CD14-positive monocyte (primary cell): ENCODE measurements at regions not wholly inside any gene's neighbourhood (a gene's known extent, or its start where the extent isn't known, plus 50 kb on each side); places are given as distances from the start of the nearest gene placed in this dataset.
A peak's percentile ranks its signal among the peaks of the same experiment; 100 is the strongest.

Experiments
- DNase-seq, 3 donors: peaks; one replicate each; pipeline ENCODE4 v3.0.0-alpha.2; 2011 to 2022
- H2AFZ ChIP-seq: 2 replicates; pipeline ENCODE4 v1.6.0; 2012; ENCODE audit warnings: mild to moderate bottlenecking, low read depth, low read length, inconsistent platforms; ENCODE audit not compliant: insufficient read depth, poor library complexity, severe bottlenecking
- H3K27ac ChIP-seq, 2 donors: 1 replicate in 1 of 2; 2 replicates in 1 of 2; pipeline ENCODE4 v1.5.1; 2012 to 2013; ENCODE audit warnings: low read length in 2 of 2, control low read depth in 1 of 2, inconsistent platforms in 1 of 2, low read depth in 1 of 2, mild to moderate bottlenecking in 1 of 2
- H3K27me3 ChIP-seq, 2 donors: one replicate each; pipeline versions ENCODE4 v1.6.0 to v1.6.1; 2011 to 2013; ENCODE audit warnings: low read length in 2 of 2; ENCODE audit not compliant: control insufficient read depth in 2 of 2, insufficient read depth in 2 of 2
- H3K36me3 ChIP-seq, 2 donors: replicated peaks in 1 of 2; 1 replicate in 1 of 2; 2 replicates in 1 of 2; pipeline versions ENCODE4 v1.5.1 to v1.6.1; 2012 to 2013; ENCODE audit warnings: low read length in 2 of 2, control low read depth in 1 of 2, inconsistent platforms in 1 of 2, mild to moderate bottlenecking in 1 of 2; ENCODE audit not compliant: insufficient read depth in 2 of 2, control insufficient read depth in 1 of 2
- H3K4me1 ChIP-seq, 2 donors: 1 replicate in 1 of 2; 2 replicates in 1 of 2; pipeline versions ENCODE4 v1.5.1 to v1.6.1; 2012 to 2013; ENCODE audit warnings: low read length in 2 of 2, control low read depth in 1 of 2, inconsistent platforms in 1 of 2, mild to moderate bottlenecking in 1 of 2, moderate library complexity in 1 of 2; ENCODE audit not compliant: insufficient read depth in 2 of 2, control insufficient read depth in 1 of 2
- H3K4me2 ChIP-seq: replicated peaks from 2 replicates; pipeline ENCODE3; 2012; ENCODE audit warnings: low read length, moderate library complexity, mild to moderate bottlenecking; ENCODE audit not compliant: poor library complexity, severe bottlenecking; ENCODE audit errors: extremely low read depth
- H3K4me3 ChIP-seq, 3 experiments: fragments of 200-600 bp in 1 of 3; sonication (generic) in 1 of 3; replicated peaks in 1 of 3; 1 replicate in 2 of 3; 2 replicates in 1 of 3; pipeline ENCODE4 v1.5.1; 2011 to 2013; ENCODE audit warnings: low read length in 3 of 3, mild to moderate bottlenecking in 3 of 3, control low read depth in 2 of 3, low read depth in 2 of 3, inconsistent platforms in 1 of 3, moderate library complexity in 1 of 3
- H3K79me2 ChIP-seq: 2 replicates; pipeline ENCODE4 v1.6.0; 2012; ENCODE audit warnings: mild to moderate bottlenecking, control low read depth, inconsistent platforms, low read length, moderate library complexity; ENCODE audit not compliant: insufficient read depth
- H3K9ac ChIP-seq: 2 replicates; pipeline ENCODE4 v1.6.0; 2017; ENCODE audit warnings: low read length, mild to moderate bottlenecking; ENCODE audit not compliant: insufficient read depth, poor library complexity, severe bottlenecking
- H3K9me3 ChIP-seq, 2 donors: replicated peaks in 1 of 2; 1 replicate in 1 of 2; 2 replicates in 1 of 2; pipeline versions ENCODE4 v1.5.1 to v1.6.1; 2012 to 2013; ENCODE audit warnings: low read length in 2 of 2, control low read depth in 1 of 2; ENCODE audit not compliant: control insufficient read depth in 1 of 2, insufficient read depth in 1 of 2
- H4K20me1 ChIP-seq: 2 replicates; pipeline ENCODE4 v1.6.0; 2012; ENCODE audit warnings: mild to moderate bottlenecking, low read length, control low read depth, moderate library complexity; ENCODE audit not compliant: insufficient read depth
- H3K27ac Mint-ChIP-seq, 7 donors: one replicate each; pipeline ENCODE4 v1.8.0; 2020; ENCODE audit warnings: mild to moderate bottlenecking in 7 of 7, mixed read lengths in 7 of 7, moderate library complexity in 6 of 7, inconsistent platforms in 2 of 7
- H3K27me3 Mint-ChIP-seq, 3 donors: one replicate each; pipeline ENCODE4 v1.8.0; 2021 to 2022; ENCODE audit warnings: low read depth in 3 of 3, mild to moderate bottlenecking in 3 of 3, mixed read lengths in 3 of 3, moderate library complexity in 3 of 3, inconsistent platforms in 1 of 3
- H3K36me3 Mint-ChIP-seq, 2 donors: one replicate each; pipeline ENCODE4 v1.8.0; 2020; ENCODE audit warnings: mixed read lengths in 2 of 2, inconsistent platforms in 1 of 2, mild to moderate bottlenecking in 1 of 2
- H3K4me1 Mint-ChIP-seq: one replicate; pipeline ENCODE4 v1.8.0; 2020; ENCODE audit warnings: mild to moderate bottlenecking, mixed read lengths
- H3K4me3 Mint-ChIP-seq, 2 donors: one replicate each; pipeline ENCODE4 v1.8.0; 2020; ENCODE audit warnings: mild to moderate bottlenecking in 2 of 2, mixed read lengths in 2 of 2, moderate library complexity in 1 of 2
- H3K9me3 Mint-ChIP-seq, 7 donors: one replicate each; pipeline ENCODE4 v1.8.0; 2020 to 2022; ENCODE audit warnings: mixed read lengths in 7 of 7, mild to moderate bottlenecking in 6 of 7, moderate library complexity in 6 of 7, inconsistent platforms in 2 of 7
- WGBS: methylation state at CpG from one replicate; pipeline ENCODE4 v1.1.5; 2013; ENCODE audit warnings: missing lambda C conversion rate; ENCODE audit not compliant: insufficient coverage; 5-methylcytosine and 5-hydroxymethylcytosine counted together
- intact Hi-C, 2 donors: fragments of 100-400 bp; cut with micrococcal nuclease; formaldehyde crosslinking; loops; one replicate each; pipeline versions ENCODE4 v1.15.0 to v1.15.1; 2023
- TF ChIP-seq, protein P1 (sequence below): fragments of 200-600 bp; IDR thresholded peaks from one replicate; pipeline ENCODE4 v1.8.0; 2022; ENCODE audit warnings: antibody characterized with exemption, mild to moderate bottlenecking

DNA sequence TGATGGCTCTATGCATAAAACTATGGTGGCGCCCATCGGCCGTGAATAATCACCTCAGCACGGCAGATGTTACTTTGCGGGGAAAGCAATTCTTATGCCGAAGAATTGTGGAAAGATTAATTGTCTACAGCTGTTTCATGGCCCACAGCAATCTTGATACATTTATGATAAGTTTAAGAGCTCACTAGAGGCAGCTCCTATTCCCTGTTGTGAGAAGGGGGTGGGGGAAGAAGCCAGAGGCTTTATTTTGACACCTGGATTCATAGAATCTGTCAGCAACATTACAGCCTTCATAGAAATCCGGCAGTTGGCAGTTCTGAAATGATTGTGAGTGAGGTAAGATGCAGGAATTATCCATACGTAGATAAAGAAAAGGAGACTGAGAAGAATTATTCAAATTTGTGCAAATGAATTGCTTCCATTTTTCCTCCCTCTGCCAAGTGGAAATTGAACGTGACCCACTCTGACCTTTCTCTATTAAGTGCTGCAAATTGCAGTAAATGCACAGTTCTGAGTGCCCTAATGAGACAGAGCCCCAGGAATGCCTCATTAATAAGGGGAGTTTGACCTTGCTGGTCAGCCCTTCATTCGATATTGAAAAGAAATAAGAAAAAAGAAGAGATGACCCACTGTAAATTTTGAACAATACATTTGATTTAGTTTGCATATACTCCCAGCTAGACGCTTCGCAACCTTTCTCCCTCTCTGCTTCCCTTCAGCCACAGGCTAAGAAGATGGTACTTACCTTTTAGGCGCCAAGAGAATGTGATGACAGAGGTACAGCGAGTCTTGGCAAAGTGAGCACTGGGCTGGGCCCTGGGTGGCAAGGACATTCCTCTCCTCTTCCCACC, 188.8 kb downstream of the GPAT3 start:
- no peak overlapping the region for H3K27ac Mint-ChIP-seq
- TF ChIP-seq, protein P1, sequence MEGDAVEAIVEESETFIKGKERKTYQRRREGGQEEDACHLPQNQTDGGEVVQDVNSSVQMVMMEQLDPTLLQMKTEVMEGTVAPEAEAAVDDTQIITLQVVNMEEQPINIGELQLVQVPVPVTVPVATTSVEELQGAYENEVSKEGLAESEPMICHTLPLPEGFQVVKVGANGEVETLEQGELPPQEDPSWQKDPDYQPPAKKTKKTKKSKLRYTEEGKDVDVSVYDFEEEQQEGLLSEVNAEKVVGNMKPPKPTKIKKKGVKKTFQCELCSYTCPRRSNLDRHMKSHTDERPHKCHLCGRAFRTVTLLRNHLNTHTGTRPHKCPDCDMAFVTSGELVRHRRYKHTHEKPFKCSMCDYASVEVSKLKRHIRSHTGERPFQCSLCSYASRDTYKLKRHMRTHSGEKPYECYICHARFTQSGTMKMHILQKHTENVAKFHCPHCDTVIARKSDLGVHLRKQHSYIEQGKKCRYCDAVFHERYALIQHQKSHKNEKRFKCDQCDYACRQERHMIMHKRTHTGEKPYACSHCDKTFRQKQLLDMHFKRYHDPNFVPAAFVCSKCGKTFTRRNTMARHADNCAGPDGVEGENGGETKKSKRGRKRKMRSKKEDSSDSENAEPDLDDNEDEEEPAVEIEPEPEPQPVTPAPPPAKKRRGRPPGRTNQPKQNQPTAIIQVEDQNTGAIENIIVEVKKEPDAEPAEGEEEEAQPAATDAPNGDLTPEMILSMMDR: no peak
- H3K27me3 ChIP-seq: peaks cover 0 to 2% of the 10 kb centered on the region in 2 donors
- peaks cover 19% of the 10 kb centered on the region for H3K4me1 Mint-ChIP-seq
- no peak overlapping the region for H3K9ac ChIP-seq
- no peaks in the 10 kb centered on the region for H3K9me3 ChIP-seq
- 95% methylated on average over 8 of the region's 14 CpGs for WGBS
- no peaks in the 10 kb centered on the region for H4K20me1 ChIP-seq
- H3K27ac ChIP-seq: no peak overlapping the region
- peaks cover 0 to 5% (median 4%) of the 10 kb centered on the region in 3 donors for H3K27me3 Mint-ChIP-seq
- no peaks in the 10 kb centered on the region for H3K36me3 ChIP-seq
- no peaks in the 10 kb centered on the region for H3K79me2 ChIP-seq
- H3K9me3 Mint-ChIP-seq: peaks cover 0 to 5% (median 0%) of the 10 kb centered on the region in 7 donors
- H3K4me1 ChIP-seq: peaks cover 6 to 11% of the 10 kb centered on the region in 2 donors
- H2AFZ ChIP-seq: no peak overlapping the region
- no peak overlapping the region for H3K4me3 ChIP-seq
- intact Hi-C loops: no loop called here
- no peaks in the 10 kb centered on the region for H3K36me3 Mint-ChIP-seq
- no peak overlapping the region for H3K4me3 Mint-ChIP-seq
- no peak overlapping the region for H3K4me2 ChIP-seq
- no peak for DNase-seq

DNA sequence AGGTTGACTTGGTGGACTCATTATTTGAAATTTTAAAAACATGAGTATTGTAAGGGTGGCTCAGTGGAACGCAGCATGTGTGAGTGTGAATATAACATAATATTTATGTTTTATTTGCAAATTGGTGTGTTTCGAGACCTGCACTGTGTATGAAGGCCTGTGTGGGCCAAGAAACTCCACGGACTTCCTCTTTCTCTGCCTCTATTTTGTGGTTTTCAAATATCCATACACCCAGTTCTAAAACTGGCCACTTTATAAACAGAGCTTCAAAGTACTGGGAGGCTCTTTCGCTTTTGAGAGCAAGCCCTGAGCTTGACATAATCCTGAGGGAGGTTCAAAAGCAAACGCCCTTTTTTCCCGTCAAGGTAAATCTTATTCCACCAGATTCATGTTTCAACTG, 187.7 kb downstream of the GPAT3 start:
- DNase-seq: peak in 2 of 3 donors; percentile 2 to 3
- Histone ChIP-seq H3K4me3 (no peak overlapping the region), H3K27ac (no peak overlapping the region), H3K4me2 (no peak overlapping the region), H4K20me1 (no peaks in the 10 kb centered on the region), H2AFZ (no peak overlapping the region), H3K4me1 (peaks cover 6 to 11% of the 10 kb centered on the region in 2 donors), H3K27me3 (peaks cover 0 to 2% of the 10 kb centered on the region in 2 donors), H3K36me3 (no peaks in the 10 kb centered on the region), H3K9me3 (no peaks in the 10 kb centered on the region), H3K79me2 (no peaks in the 10 kb centered on the region), H3K9ac (no peak overlapping the region)
- H3K27me3 Mint-ChIP-seq: peaks cover 0 to 5% (median 4%) of the 10 kb centered on the region in 3 donors
- no peak overlapping the region for H3K27ac Mint-ChIP-seq
- WGBS: 25% methylated on average over 2 of the region's 6 CpGs
- intact Hi-C loops: no loop called here
- H3K9me3 Mint-ChIP-seq: peaks cover 0 to 5% (median 0%) of the 10 kb centered on the region in 7 donors
- TF ChIP-seq, protein P1: no peak
- no peaks in the 10 kb centered on the region for H3K36me3 Mint-ChIP-seq
- no peak overlapping the region for H3K4me3 Mint-ChIP-seq
- H3K4me1 Mint-ChIP-seq: peaks cover 19% of the 10 kb centered on the region
